ENCODE measurements at regions not wholly inside any gene's neighbourhood (a gene's known extent, or its start where the extent isn't known, plus 50 kb on each side); places are given as distances from the start of the nearest gene placed in this dataset.

- Histone ChIP-seq H3K9me3 (ENCODE audit: control insufficient read depth in 4 of 4, low read length in 3 of 4) (no peaks in the 10 kb centered on the region), H3K27me3 (ENCODE audit: control insufficient read depth in 4 of 4, insufficient read depth in 4 of 4, low read length in 3 of 4) (no peaks in the 10 kb centered on the region), H3K27ac (ENCODE audit: low read depth in 1 of 2, low read length in 2 of 2) (no peak overlapping the region), H3K9ac (ENCODE audit: low read depth in 1 of 2, low read length in 2 of 2) (no peak overlapping the region), H3K36me3 (ENCODE audit: control insufficient read depth in 4 of 4, insufficient read depth in 3 of 4, low read depth in 1 of 4, low read length in 3 of 4) (no peaks in the 10 kb centered on the region), H3K4me1 (ENCODE audit: control insufficient read depth in 4 of 4, insufficient read depth in 4 of 4, low read length in 3 of 4) (no peaks in the 10 kb centered on the region), H3K4me3 (ENCODE audit: low read depth in 1 of 3, low read length in 3 of 3) (no peak overlapping the region)
- WGBS: 82% methylated on average over 3 of the region's 3 CpGs
- TF ChIP-seq FOXA1 (IDR thresholded peaks at IDR 0.05): no peak
- no peak for TF ChIP-seq GABPA (IDR thresholded peaks at IDR 0.05 in 1 of 2, conservative IDR thresholded peaks at IDR 0.05 in 1 of 2)
- no peak for TF ChIP-seq REST (IDR thresholded peaks at IDR 0.05)
- TF ChIP-seq CTCF (IDR thresholded peaks at IDR 0.05; ENCODE audit: low read depth, low read length, missing input control): no peak
- no peak for TF ChIP-seq EGR1 (IDR thresholded peaks at IDR 0.05; ENCODE audit: low read depth in 2 of 2)
- no peak for DNase-seq (ENCODE audit: low spot score)
These were observed 56.6 kb upstream of the NLK start for GRCh38 chr17:27985736-27986399.

GRCh38 chr17:27986805-27987684, 55.4 kb upstream of the NLK start:
- Histone ChIP-seq H3K27me3 (ENCODE audit: control insufficient read depth in 4 of 4, insufficient read depth in 4 of 4, low read length in 3 of 4) (no peaks in the 10 kb centered on the region), H3K9me3 (ENCODE audit: control insufficient read depth in 4 of 4, low read length in 3 of 4) (no peaks in the 10 kb centered on the region), H3K4me3 (ENCODE audit: low read depth in 1 of 3, low read length in 3 of 3) (no peak overlapping the region), H3K9ac (ENCODE audit: low read depth in 1 of 2, low read length in 2 of 2) (no peak overlapping the region), H3K36me3 (ENCODE audit: control insufficient read depth in 4 of 4, insufficient read depth in 3 of 4, low read depth in 1 of 4, low read length in 3 of 4) (no peaks in the 10 kb centered on the region), H3K27ac (ENCODE audit: low read depth in 1 of 2, low read length in 2 of 2) (no peak overlapping the region), H3K4me1 (ENCODE audit: control insufficient read depth in 4 of 4, insufficient read depth in 4 of 4, low read length in 3 of 4) (no peaks in the 10 kb centered on the region)
- no peak for DNase-seq (ENCODE audit: low spot score)
- WGBS: 89% methylated on average over 9 of the region's 9 CpGs
- TF ChIP-seq EGR1 (IDR thresholded peaks at IDR 0.05; ENCODE audit: low read depth in 2 of 2) (no peak), FOXA1 (IDR thresholded peaks at IDR 0.05) (no peak), TAF1 (conservative IDR thresholded peaks at IDR 0.05) (no peak), YY1 (IDR thresholded peaks at IDR 0.05) (no peak), CTCF (IDR thresholded peaks at IDR 0.05; ENCODE audit: low read depth, low read length, missing input control) (no peak), HNF4G (IDR thresholded peaks at IDR 0.05) (no peak)
